ENCODE measurements at regions not wholly inside any gene's neighbourhood (a gene's known extent, or its start where the extent isn't known, plus 50 kb on each side); places are given as distances from the start of the nearest gene placed in this dataset.
"Not testable (repeated sequence)": the region's sequence is repeated elsewhere in the genome, so short reads cannot be mapped to it uniquely, and the experiment has no call there.

DNA sequence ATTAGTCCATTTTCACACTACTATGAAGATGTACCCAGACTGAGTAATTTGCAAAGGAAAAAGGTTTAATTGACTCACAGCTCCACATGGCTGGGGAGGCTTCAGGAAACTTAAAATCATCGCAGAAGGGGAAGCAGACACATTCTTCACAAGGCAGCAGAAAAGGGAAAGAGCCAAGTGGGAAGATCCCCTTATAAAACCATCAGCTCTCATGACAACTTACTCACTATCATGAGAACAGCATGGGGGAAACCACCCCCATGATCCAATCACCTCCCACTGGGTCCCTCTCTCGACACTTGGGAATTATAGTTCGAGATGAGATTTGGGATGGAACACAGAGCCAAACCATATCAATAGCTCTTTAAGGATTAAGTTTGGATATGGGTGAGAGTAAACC, 246.1 kb upstream of the CYRIA start:
- H3K27me3 Mint-ChIP-seq = peaks cover 0 to under 1% of the 10 kb centered on the region in 2 donors
- H3K4me3 Mint-ChIP-seq = no peak overlapping the region
- H3K4me1 Mint-ChIP-seq = no peaks in the 10 kb centered on the region
- no peak for ATAC-seq (replicated peaks)
- no peaks in the 10 kb centered on the region for H3K36me3 Mint-ChIP-seq
- DNase-seq = no peak
- H3K9me3 Mint-ChIP-seq = peaks cover 0 to 3% of the 10 kb centered on the region in 2 donors
- no peak overlapping the region for H3K27ac Mint-ChIP-seq

DNA sequence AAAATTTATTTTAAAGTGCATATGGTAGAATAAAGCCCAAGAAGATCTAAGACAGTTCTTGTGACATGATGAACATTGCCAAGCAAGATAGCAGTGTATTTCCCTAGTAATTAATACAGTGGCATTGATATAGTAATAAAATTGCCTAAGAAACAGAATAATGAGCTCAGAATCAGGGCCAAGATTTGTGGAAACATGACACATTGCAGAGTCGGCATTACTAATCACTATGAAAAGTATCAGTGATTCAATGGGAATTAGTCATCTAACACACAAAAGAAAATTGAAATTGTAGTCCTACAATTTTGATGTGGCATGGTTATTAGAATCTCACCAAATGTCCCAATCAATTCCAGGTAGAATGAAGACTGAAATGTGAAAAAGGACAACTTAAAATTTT, 243.0 kb upstream of the CYRIA start:
- no peak overlapping the region for H3K4me3 Mint-ChIP-seq
- no peaks in the 10 kb centered on the region for H3K4me1 Mint-ChIP-seq
- H3K36me3 Mint-ChIP-seq = no peaks in the 10 kb centered on the region
- ATAC-seq (replicated peaks) (no peak), DNase-seq (no peak)
- H3K27ac Mint-ChIP-seq = no peak overlapping the region
- peaks cover 0 to 3% of the 10 kb centered on the region in 2 donors for H3K9me3 Mint-ChIP-seq
- peaks cover 3 to 5% of the 10 kb centered on the region in 2 donors for H3K27me3 Mint-ChIP-seq

DNA sequence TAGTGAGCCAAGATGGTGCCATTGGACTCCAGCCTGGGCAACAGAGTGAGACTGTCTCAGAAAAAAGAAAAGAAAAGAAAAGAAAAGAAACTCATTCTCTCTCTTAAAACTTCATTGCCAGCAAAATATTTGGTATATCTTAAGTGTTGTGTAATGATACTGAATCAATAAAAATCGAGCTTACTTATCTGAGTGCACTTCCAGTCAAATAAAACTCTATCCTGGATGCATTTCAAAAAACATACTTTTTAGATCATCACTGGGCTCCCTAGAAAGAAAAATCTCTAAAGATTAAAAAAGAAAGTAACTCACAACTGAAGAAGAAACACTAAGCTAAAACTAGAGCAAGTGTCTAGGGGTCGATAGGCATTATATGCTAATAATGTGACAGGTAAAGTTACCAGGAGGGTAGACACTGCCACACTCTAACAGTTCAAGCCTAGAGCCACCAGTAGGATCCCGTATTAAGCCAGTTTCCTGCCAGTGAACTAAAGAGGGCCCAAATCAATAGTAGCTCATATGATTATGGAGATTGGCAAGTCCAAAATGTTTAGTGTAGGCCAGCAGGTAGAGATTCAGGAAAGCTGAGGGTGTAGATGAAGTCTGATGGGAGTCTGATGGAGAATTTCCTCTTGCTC, 242.1 kb upstream of the CYRIA start:
- peaks cover 3 to 5% of the 10 kb centered on the region in 2 donors for H3K27me3 Mint-ChIP-seq
- no peak overlapping the region for H3K4me3 Mint-ChIP-seq
- DNase-seq (no peak), ATAC-seq (replicated peaks) (no peak)
- H3K4me1 Mint-ChIP-seq = no peaks in the 10 kb centered on the region
- H3K36me3 Mint-ChIP-seq = no peaks in the 10 kb centered on the region
- no peak overlapping the region for H3K27ac Mint-ChIP-seq
- peaks cover 0 to 3% of the 10 kb centered on the region in 2 donors for H3K9me3 Mint-ChIP-seq

DNA sequence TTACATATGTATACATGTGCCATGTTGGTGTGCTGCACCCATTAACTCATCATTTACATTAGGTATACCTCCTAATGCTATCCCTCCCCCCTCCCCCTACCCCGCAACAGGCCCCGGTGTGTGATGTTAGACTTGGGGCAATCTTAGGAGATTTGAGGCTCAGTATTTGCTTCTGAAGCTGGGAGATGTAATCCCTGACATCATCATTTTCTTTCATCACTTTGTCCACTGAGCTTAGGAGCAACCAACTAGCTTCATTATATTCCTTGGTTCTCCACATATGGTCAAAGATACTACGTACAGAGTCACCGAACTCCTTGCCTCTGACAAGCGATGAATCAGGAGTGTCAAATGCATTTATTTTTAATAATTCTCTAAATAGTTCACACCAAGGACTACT, 239.7 kb upstream of the CYRIA start:
- H3K27ac Mint-ChIP-seq; H3K4me1 Mint-ChIP-seq; ATAC-seq (replicated peaks); DNase-seq; H3K36me3 Mint-ChIP-seq; H3K9me3 Mint-ChIP-seq; H3K27me3 Mint-ChIP-seq; H3K4me3 Mint-ChIP-seq: not testable (repeated sequence)

DNA sequence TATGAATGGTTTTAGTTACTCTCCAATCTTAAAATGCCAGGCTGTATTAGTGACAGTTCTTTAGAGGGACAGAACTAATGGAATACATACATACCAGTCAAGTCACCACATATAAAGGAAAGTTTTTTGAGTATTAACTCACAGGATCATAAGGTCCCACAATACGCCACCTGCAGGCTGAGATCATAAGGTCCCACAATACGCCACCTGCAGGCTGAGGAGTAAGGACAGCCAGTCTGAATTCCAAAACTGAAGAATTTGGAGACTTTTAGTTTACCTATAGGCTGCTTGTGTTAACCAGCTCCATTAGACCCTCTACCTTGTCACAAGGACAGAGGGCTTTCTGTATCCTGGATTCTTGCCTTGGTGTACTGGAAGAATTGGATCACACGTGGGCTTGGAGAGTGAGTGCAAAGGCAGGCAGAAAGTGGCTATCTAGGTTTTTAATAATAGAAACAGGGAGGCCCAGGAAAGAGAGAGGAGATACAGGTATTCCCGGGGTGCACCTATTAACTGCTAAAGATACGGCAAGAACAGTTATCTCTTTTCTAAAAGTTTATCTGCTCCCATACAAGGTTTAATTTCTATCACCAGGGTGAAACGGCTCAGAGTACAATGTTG, 234.9 kb upstream of the CYRIA start:
- DNase-seq (no peak), ATAC-seq (replicated peaks) (peak; percentile 51 to 61)
- Mint-ChIP-seq H3K4me1 (no peaks in the 10 kb centered on the region), H3K4me3 (no peak overlapping the region), H3K27ac (no peak overlapping the region), H3K9me3 (no peaks in the 10 kb centered on the region), H3K27me3 (peaks cover 0 to 3% of the 10 kb centered on the region in 2 donors), H3K36me3 (no peaks in the 10 kb centered on the region)

DNA sequence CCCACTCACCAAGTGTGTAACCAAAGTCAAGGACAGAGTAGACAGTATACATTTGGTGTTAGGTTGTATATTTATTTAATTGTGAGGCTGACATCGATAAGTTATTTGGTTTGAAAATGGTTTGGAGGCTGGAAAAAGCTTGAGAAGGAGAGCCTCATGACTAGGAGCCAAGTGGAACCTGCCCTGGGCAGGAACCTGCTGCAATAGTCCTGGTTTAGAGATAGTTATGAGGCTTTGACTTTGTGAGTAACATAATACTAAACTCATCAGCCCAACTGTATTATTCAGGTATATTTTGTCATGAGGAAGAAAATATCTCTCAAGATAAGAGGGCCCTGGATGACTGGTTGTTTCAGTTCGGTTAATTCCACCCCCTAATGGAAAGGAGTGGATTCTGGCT, 234.3 kb upstream of the CYRIA start:
- no peak for DNase-seq
- Mint-ChIP-seq H3K27me3 (peaks cover 0 to 3% of the 10 kb centered on the region in 2 donors), H3K27ac (no peak overlapping the region), H3K36me3 (no peaks in the 10 kb centered on the region), H3K4me3 (no peak overlapping the region), H3K9me3 (no peaks in the 10 kb centered on the region), H3K4me1 (no peaks in the 10 kb centered on the region)
- ATAC-seq (replicated peaks) = no peak

DNA sequence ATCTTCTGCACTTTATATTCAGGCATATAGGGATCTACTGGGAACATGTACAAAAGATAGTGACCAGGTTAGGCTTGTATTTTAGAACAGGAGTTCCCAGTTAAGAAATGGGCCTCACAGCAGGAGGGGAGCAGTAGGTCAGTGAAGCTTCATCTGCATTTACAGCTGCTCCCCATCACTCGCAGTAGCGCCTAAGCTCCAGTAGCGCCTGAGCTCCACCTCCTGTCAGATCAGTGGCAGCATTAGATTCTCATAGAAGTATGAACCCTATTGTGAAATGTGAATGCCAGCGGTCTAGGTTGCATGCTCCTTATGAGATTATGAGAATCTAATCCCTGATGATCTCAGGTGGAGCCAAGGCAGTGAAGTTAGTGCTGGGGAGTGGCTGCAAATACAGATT, 224.4 kb upstream of the CYRIA start:
- H3K27ac Mint-ChIP-seq = no peak overlapping the region
- no peaks in the 10 kb centered on the region for H3K27me3 Mint-ChIP-seq
- no peaks in the 10 kb centered on the region for H3K9me3 Mint-ChIP-seq
- no peaks in the 10 kb centered on the region for H3K4me1 Mint-ChIP-seq
- DNase-seq (no peak), ATAC-seq (replicated peaks) (no peak)
- no peaks in the 10 kb centered on the region for H3K36me3 Mint-ChIP-seq
- no peak overlapping the region for H3K4me3 Mint-ChIP-seq

DNA sequence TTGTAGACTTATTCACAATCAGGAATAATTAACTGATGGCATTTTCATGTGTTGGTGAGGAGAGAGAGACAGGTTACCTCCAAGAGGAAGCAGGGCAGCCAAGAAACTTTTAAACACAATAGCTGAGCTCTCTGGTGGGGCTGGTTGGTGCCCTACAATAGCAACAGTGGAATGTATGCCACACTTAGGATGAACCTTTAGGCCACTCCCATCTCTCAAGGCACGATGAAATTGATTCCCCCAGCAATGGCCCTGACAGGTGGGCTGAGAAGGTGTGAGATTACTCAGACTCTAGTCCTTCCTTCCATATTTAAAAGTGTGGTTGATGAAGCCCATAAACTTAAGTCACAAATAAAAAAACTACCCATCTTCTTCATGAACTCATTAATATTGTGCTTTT, 219.4 kb upstream of the CYRIA start:
- no peak for DNase-seq
- ATAC-seq (replicated peaks) = no peak
- no peaks in the 10 kb centered on the region for H3K36me3 Mint-ChIP-seq
- no peak overlapping the region for H3K4me3 Mint-ChIP-seq
- peaks cover 0 to 6% of the 10 kb centered on the region in 2 donors for H3K27me3 Mint-ChIP-seq
- no peaks in the 10 kb centered on the region for H3K4me1 Mint-ChIP-seq
- no peaks in the 10 kb centered on the region for H3K9me3 Mint-ChIP-seq
- no peak overlapping the region for H3K27ac Mint-ChIP-seq

DNA sequence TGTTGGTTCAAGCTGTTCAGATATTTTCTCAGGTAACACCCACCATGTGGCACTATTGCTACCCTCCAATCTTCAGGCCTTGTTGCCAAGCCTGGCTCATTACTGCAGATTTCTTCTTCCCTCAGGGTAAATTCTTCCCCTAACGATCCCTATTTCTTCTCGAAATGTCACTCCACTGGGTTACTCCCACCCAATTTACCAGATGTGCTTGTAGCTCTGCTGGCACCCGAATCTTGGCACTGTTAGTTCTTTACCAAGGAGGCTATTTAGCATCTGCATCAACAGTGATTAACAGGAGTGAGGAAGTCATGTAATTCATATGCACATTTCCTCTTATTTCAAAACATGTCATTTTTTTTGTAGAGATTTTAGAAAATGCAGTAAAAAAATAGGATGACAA, 217.1 kb upstream of the CYRIA start:
- Mint-ChIP-seq H3K27ac (no peak overlapping the region), H3K36me3 (no peaks in the 10 kb centered on the region), H3K4me3 (no peak overlapping the region), H3K9me3 (no peaks in the 10 kb centered on the region), H3K27me3 (peaks cover 0 to 6% of the 10 kb centered on the region in 2 donors), H3K4me1 (no peaks in the 10 kb centered on the region)
- DNase-seq (no peak), ATAC-seq (replicated peaks) (no peak)

DNA sequence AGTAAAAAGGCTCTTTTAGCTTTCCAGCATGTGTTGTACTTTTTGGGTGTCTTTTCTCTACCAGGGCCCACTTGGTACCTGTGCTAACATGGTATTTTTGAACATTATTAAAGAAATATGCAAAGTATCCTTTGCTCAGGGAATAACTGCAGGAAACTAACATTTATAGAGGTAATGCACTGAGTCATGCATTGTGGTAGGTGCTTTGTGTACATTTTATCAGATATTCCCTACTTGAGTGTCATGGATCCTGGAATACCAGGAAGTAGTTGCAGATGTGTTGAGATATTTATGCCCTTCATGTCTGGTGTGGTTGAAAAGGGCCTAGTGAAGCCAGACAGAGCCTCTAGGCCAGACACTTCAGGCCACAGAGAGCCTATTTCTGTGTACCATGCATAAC, 215.5 kb upstream of the CYRIA start:
- peaks cover 0 to 1% of the 10 kb centered on the region in 2 donors for H3K9me3 Mint-ChIP-seq
- H3K27me3 Mint-ChIP-seq = peaks cover 0 to 6% of the 10 kb centered on the region in 2 donors
- ATAC-seq (replicated peaks) (no peak), DNase-seq (no peak)
- H3K4me1 Mint-ChIP-seq = no peaks in the 10 kb centered on the region
- no peak overlapping the region for H3K27ac Mint-ChIP-seq
- no peaks in the 10 kb centered on the region for H3K36me3 Mint-ChIP-seq
- no peak overlapping the region for H3K4me3 Mint-ChIP-seq

DNA sequence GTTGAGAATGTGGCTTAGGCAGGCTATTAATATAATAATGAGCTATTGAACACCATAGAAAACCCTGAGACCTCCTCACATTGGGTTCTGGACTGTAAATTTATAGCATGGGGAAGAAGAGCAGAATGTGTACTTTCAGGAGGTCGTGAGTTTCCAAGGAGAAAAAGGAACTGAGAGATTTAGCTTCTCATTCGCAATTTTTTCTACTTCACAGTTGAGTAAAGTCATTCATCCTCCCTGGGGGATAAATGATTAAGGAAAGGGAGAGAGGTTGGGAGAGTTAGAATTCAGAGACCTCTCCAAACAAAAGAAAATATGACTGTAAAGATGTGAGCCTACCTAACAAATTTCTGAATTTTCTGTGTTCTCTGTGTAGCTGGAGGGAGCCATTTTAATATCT, 205.8 kb upstream of the CYRIA start:
- peaks cover 3 to 16% of the 10 kb centered on the region in 2 donors for H3K4me1 Mint-ChIP-seq
- H3K9me3 Mint-ChIP-seq = no peaks in the 10 kb centered on the region
- ATAC-seq (replicated peaks) = peak in 1 of 2 donors; percentile 41
- no peak for DNase-seq
- peaks cover 3 to 5% of the 10 kb centered on the region in 2 donors for H3K27me3 Mint-ChIP-seq
- H3K4me3 Mint-ChIP-seq = no peak overlapping the region
- no peak overlapping the region for H3K27ac Mint-ChIP-seq
- no peaks in the 10 kb centered on the region for H3K36me3 Mint-ChIP-seq

DNA sequence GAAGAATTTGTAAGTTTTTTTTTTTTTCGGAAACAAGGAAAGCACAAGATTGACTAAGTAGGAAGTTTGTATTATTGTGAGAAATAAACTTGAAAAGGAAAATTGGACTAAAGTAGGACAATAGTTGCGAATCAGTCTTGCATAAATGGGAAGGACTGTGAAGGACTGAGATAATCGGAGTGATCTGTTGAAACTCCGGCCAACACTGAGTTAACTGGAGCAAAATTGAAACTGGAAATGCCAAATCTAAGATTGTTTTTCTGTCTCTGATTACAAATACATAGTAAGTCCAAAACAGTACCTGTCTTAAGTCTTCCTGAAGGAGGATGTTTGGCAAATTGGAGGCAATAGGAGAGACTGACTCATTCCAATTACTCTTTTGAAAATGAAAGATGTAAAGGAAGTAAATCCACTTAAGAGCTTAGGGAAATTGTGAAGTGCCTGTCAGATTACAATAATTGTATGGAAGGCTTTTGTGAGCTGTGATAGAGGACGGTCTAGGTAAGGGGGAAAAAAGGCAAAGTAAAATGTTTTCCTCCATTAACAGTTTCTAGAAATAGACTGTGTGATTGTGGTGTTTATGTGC, 204.9 kb upstream of the CYRIA start:
- Mint-ChIP-seq H3K36me3 (no peaks in the 10 kb centered on the region), H3K27me3 (peaks cover 3 to 5% of the 10 kb centered on the region in 2 donors), H3K9me3 (no peaks in the 10 kb centered on the region), H3K4me1 (peaks cover 3 to 16% of the 10 kb centered on the region in 2 donors), H3K4me3 (no peak overlapping the region), H3K27ac (no peak overlapping the region)
- DNase-seq (no peak), ATAC-seq (replicated peaks) (no peak)

DNA sequence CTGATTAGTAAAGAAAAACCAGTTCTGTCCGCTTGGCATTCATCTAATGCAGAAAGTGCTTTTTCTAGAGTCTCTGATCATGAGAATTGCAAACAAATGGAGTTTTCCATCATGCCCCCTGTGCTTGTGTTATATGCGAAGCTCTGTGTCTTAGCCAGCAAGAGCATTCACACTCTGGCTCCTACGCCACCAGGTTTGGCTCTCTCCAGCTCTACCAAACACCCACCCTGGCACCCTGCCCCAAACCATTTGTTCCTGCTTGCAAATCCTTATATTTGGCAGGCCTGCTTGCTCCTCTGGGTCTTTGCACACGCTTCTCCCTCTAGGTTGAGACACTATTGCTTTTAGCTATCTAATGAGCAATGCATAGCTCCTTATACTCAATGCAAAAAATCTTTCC, 204.1 kb upstream of the CYRIA start:
- Mint-ChIP-seq H3K9me3 (no peaks in the 10 kb centered on the region), H3K27ac (no peak overlapping the region), H3K4me3 (no peak overlapping the region), H3K36me3 (no peaks in the 10 kb centered on the region), H3K4me1 (peaks cover 3 to 16% of the 10 kb centered on the region in 2 donors), H3K27me3 (peaks cover 3 to 5% of the 10 kb centered on the region in 2 donors)
- ATAC-seq (replicated peaks) (no peak), DNase-seq (no peak)

DNA sequence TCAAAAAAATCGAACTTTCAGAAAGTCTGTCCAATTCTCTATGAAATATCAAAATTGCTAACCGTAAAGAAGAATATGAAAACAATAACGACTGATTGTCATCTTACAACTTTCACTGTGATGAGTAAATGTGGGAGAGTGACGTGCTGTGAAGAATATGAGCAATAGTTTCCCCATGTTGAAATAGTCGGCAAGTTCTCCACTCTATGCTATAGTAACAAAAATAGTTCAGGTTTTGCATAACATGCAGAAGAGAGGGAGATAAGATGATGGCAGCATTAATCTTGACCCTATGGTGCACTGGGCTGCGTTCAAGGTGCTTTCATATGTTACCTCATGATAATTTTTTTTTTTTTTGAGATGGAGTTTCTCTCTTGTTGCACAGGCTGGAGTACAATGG, 196.8 kb upstream of the CYRIA start:
- ATAC-seq (replicated peaks) = no peak

DNA sequence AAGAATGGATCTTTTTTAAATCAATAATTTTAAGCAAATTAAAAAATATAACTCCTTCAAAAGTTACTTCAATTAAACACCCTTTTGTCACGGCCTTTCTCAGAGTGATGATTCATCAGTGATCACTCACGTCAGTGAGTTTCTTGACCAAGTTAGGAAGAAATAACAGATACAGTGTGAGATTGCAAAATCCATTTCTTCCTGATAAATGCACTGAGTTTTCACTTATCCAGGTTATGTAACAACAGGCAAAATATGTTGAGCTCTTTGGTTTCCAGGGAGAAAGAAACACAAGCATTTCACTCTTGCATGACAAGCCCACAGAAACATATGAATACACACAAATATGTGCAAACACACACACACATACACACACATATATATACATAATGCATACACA, 195.9 kb upstream of the CYRIA start:
- Mint-ChIP-seq H3K4me1 (no peaks in the 10 kb centered on the region), H3K4me3 (no peak overlapping the region), H3K9me3 (peaks cover 11 to 13% of the 10 kb centered on the region in 2 donors), H3K27me3 (peaks cover 0 to 15% of the 10 kb centered on the region in 2 donors), H3K36me3 (no peaks in the 10 kb centered on the region), H3K27ac (no peak overlapping the region)
- ATAC-seq (replicated peaks) (no peak), DNase-seq (no peak)

More for the DNA sequence above, 196.8 kb upstream of the CYRIA start:
- Mint-ChIP-seq H3K36me3 (no peaks in the 10 kb centered on the region), H3K4me3 (no peak overlapping the region), H3K27ac (no peak overlapping the region), H3K9me3 (peaks cover 11 to 13% of the 10 kb centered on the region in 2 donors), H3K27me3 (peaks cover 0 to 12% of the 10 kb centered on the region in 2 donors), H3K4me1 (no peaks in the 10 kb centered on the region)
- DNase-seq = no peak
